Mesodermal cell (in vitro differentiated cells): ENCODE measurements at regions not wholly inside any gene's neighbourhood (a gene's known extent, or its start where the extent isn't known, plus 50 kb on each side); places are given as distances from the start of the nearest gene placed in this dataset.

Source experiments
- H3K27ac ChIP-seq: 2 replicates; pipeline ENCODE4 v1.7.0; 2013; ENCODE audit warnings: mild to moderate bottlenecking, low read depth, low read length, moderate library complexity; ENCODE audit not compliant: severe bottlenecking
- H3K36me3 ChIP-seq: 2 replicates; pipeline ENCODE4 v1.7.1; 2013; ENCODE audit warnings: mild to moderate bottlenecking, low read length, moderate library complexity; ENCODE audit not compliant: control insufficient read depth, insufficient read depth
- H3K4me1 ChIP-seq: one replicate; pipeline ENCODE4 v1.7.1; 2013; ENCODE audit warnings: mild to moderate bottlenecking, low read length; ENCODE audit not compliant: insufficient read depth, control insufficient read depth, poor library complexity, severe bottlenecking
- H3K4me3 ChIP-seq: 2 replicates; pipeline ENCODE4 v1.7.0; 2013; ENCODE audit warnings: low read length, control low read depth, mild to moderate bottlenecking; ENCODE audit not compliant: insufficient read depth, poor library complexity, severe bottlenecking; ENCODE audit errors: extremely low read depth
- H3K9me3 ChIP-seq: 2 replicates; pipeline ENCODE4 v1.7.1; 2013; ENCODE audit warnings: mild to moderate bottlenecking, low read length, moderate library complexity; ENCODE audit not compliant: control insufficient read depth
- WGBS, 2 experiments: methylation state at CpG; one replicate each; pipeline ENCODE4 v1.1.5; 2013; ENCODE audit warnings: missing lambda C conversion rate in 2 of 2; ENCODE audit not compliant: insufficient coverage in 2 of 2; 5-methylcytosine and 5-hydroxymethylcytosine counted together

DNA sequence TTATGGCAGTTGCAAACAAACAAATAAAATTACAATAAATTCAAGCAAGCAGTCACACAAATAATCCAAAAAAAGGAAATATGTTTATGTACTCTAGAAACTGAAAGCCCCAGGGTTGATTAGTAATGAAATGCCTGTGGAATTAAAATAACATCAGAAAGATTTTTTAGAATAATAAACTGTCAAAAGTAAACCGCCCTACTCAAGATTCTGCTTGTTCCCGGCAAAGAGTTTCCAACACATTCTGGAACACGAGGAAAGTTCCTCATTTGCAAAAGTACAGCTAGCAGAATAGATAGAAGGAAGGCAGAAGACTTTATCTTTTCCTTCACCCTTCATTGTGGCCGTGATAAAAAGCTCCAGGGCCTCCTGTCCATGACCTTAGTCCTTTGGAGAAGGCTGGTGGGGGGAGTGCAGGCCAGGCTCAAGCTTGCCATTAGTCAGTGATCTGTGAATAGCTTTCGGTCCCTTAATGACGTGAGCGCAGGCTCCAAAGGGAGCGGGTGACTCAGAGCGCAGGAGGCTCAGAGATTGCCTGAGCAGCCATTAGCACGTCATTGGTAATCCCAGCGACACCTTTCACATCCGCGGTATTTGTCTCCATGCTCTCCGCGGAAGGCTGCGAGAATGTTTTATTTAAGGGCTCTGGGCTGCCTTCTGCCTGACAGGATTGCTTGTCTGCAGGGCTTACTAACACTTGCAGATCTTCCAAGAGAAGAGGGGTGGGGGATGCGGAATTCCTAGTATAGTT is 458.3 kb downstream of the METTL15 start:
- Histone ChIP-seq H3K36me3 (no peaks in the 10 kb centered on the region), H3K9me3 (peaks cover 3% of the 10 kb centered on the region), H3K4me1 (peaks cover 15% of the 10 kb centered on the region), H3K27ac (peak overlapping the region; percentile 82), H3K4me3 (no peak overlapping the region)
- WGBS, 2 experiments: 5 to 13% methylated on average over 11 to 12 of the region's 17 CpGs

DNA sequence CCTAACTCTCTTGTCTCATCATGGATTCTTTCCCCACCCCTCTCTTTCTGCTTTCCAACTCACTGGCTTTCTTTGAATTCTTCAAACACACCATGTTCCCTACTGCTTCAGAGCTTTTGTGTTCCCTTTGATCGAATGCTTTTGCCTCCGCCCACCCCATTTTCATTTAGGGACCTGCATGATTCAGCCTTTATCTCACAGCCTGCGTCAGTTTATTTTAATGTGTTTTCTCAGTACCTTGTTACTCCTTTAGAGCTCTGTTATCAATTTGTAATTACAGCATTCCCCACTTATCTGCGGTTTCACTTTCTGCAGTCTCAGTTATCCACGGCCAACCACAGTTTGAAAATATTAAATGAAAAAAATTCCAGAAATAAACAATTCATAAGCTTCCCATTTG is 451.3 kb downstream of the METTL15 start:
- 9 to 17% methylated on average over 3 to 5 of the region's 5 CpGs for WGBS, 2 experiments

GRCh38 chr11:28547321-28547741 is 439.1 kb downstream of the METTL15 start:
- no peak overlapping the region for H3K27ac ChIP-seq
- WGBS, 2 experiments: 88 to 100% methylated on average over 1 to 3 of the region's 4 CpGs
- no peak overlapping the region for H3K4me3 ChIP-seq
- H3K4me1 ChIP-seq: no peaks in the 10 kb centered on the region
- H3K36me3 ChIP-seq: no peaks in the 10 kb centered on the region
- no peaks in the 10 kb centered on the region for H3K9me3 ChIP-seq

More for the DNA sequence above, 451.3 kb downstream of the METTL15 start:
- Histone ChIP-seq H3K27ac (no peak overlapping the region), H3K4me3 (no peak overlapping the region), H3K4me1 (no peaks in the 10 kb centered on the region), H3K36me3 (no peaks in the 10 kb centered on the region), H3K9me3 (no peaks in the 10 kb centered on the region)

- Histone ChIP-seq H3K4me3 (no peak overlapping the region), H3K4me1 (no peaks in the 10 kb centered on the region), H3K36me3 (no peaks in the 10 kb centered on the region), H3K27ac (no peak overlapping the region), H3K9me3 (no peaks in the 10 kb centered on the region)
- WGBS, 2 experiments: no CpG with 5 or more reads among the region's 1 CpG
These were observed 437.3 kb downstream of the METTL15 start for GRCh38 chr11:28545536-28545935.

GRCh38 chr11:28542561-28542960 is 434.4 kb downstream of the METTL15 start:
- WGBS, 2 experiments: 88 to 100% methylated on average over 1 of the region's 1 CpG
- Histone ChIP-seq H3K4me1 (no peaks in the 10 kb centered on the region), H3K9me3 (no peaks in the 10 kb centered on the region), H3K4me3 (no peak overlapping the region), H3K27ac (no peak overlapping the region), H3K36me3 (no peaks in the 10 kb centered on the region)

GRCh38 chr11:28539239-28540030 is 431.2 kb downstream of the METTL15 start:
- WGBS, 2 experiments: no CpG with 5 or more reads among the region's 2 CpGs

GRCh38 chr11:28537822-28538221 is 429.6 kb downstream of the METTL15 start:
- H3K36me3 ChIP-seq: no peaks in the 10 kb centered on the region
- no peaks in the 10 kb centered on the region for H3K4me1 ChIP-seq
- H3K9me3 ChIP-seq: no peaks in the 10 kb centered on the region
- no peak overlapping the region for H3K4me3 ChIP-seq
- H3K27ac ChIP-seq: no peak overlapping the region

More at GRCh38 chr11:28539239-28540030, 431.2 kb downstream of the METTL15 start:
- Histone ChIP-seq H3K4me1 (no peaks in the 10 kb centered on the region), H3K27ac (no peak overlapping the region), H3K4me3 (no peak overlapping the region), H3K36me3 (no peaks in the 10 kb centered on the region), H3K9me3 (no peaks in the 10 kb centered on the region)

- H3K27ac ChIP-seq: no peak overlapping the region
- no peaks in the 10 kb centered on the region for H3K36me3 ChIP-seq
- H3K9me3 ChIP-seq: no peaks in the 10 kb centered on the region
- H3K4me3 ChIP-seq: no peak overlapping the region
- no peaks in the 10 kb centered on the region for H3K4me1 ChIP-seq
- no CpG with 5 or more reads among the region's 2 CpGs for WGBS, 2 experiments
These were observed 428.5 kb downstream of the METTL15 start for GRCh38 chr11:28536504-28537267.

- no peak overlapping the region for H3K27ac ChIP-seq
- H3K4me1 ChIP-seq: no peaks in the 10 kb centered on the region
- H3K9me3 ChIP-seq: no peaks in the 10 kb centered on the region
- H3K4me3 ChIP-seq: no peak overlapping the region
- no CpG with 5 or more reads among the region's 2 CpGs for WGBS, 2 experiments
- H3K36me3 ChIP-seq: no peaks in the 10 kb centered on the region
These were observed 427.5 kb downstream of the METTL15 start for GRCh38 chr11:28535677-28536076.

DNA sequence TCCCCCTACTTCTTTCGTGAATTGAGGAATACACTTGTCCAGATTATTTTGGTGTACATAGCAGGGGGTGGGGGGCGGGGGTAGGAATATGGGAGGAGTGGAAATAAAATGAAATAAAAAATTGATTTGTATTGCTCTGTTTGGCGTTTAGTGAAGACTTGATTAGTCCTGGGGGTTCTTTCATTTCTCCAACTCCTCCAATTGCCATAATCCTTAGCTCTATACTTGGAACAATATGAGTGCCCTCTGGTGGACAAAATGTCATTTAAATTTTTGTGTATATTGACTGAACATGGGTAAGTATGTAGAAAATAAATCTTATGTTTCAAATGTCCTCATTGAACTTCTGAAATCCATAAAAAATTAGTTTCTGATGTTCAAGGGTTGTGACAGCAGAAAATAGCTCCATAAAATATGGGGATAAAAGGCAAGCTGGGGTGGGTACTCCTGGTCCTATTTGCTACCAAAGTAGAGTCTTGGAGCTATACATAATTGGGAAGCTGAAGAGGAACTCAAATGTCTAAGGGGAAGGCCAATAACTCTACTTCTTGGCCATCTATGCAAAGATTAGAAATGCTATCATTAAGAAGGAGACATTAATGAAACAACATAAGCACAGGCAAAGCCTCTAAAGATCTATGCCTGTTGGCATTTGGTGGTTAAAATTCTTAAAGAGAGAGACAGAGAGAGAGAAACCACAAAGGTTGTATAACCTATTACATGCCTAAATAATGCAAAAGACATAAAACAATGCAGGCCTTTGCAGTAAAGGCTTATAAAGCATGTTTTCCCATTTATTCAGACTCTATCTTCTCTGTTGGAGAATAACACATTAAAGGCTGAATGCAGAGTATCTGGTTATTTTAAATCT is 421.6 kb downstream of the METTL15 start:
- WGBS, 2 experiments: no CpG with 5 or more reads among the region's 3 CpGs
- H3K36me3 ChIP-seq: no peaks in the 10 kb centered on the region
- H3K9me3 ChIP-seq: peaks cover 14% of the 10 kb centered on the region
- H3K4me1 ChIP-seq: no peaks in the 10 kb centered on the region
- H3K4me3 ChIP-seq: no peak overlapping the region
- no peak overlapping the region for H3K27ac ChIP-seq
